IPS-20b (cell line): ENCODE measurements at regions not wholly inside any gene's neighbourhood (a gene's known extent, or its start where the extent isn't known, plus 50 kb on each side); places are given as distances from the start of the nearest gene placed in this dataset.

Experiments
- H3K27ac ChIP-seq: one replicate; pipeline ENCODE4 v1.5.1; 2013; ENCODE audit warnings: low read length
- H3K27me3 ChIP-seq: 2 replicates; pipeline ENCODE4 v1.6.1; 2013; ENCODE audit warnings: mild to moderate bottlenecking, low read length, inconsistent platforms; ENCODE audit not compliant: insufficient read depth
- H3K36me3 ChIP-seq: 2 replicates; pipeline ENCODE4 v1.6.1; 2013; ENCODE audit warnings: low read depth, mild to moderate bottlenecking, inconsistent platforms, low read length, moderate library complexity; ENCODE audit not compliant: insufficient read depth
- H3K4me1 ChIP-seq: 2 replicates; pipeline ENCODE4 v1.6.1; 2013; ENCODE audit warnings: mild to moderate bottlenecking, control low read depth, inconsistent platforms, low read length, moderate library complexity; ENCODE audit not compliant: insufficient read depth
- H3K4me3 ChIP-seq: 2 replicates; pipeline ENCODE4 v1.5.1; 2013; ENCODE audit warnings: mild to moderate bottlenecking, low read length, inconsistent platforms
- H3K9ac ChIP-seq: 2 replicates; pipeline ENCODE4 v1.6.1; 2013; ENCODE audit warnings: low read depth, mild to moderate bottlenecking, inconsistent platforms, low read length, moderate library complexity
- H3K9me3 ChIP-seq: 2 replicates; pipeline ENCODE4 v1.6.1; 2013; ENCODE audit warnings: mild to moderate bottlenecking, low read depth, low read length, inconsistent platforms; ENCODE audit not compliant: insufficient read depth

- H3K36me3 ChIP-seq = no peaks in the 10 kb centered on the region
- H3K9me3 ChIP-seq = no peaks in the 10 kb centered on the region
- H3K27ac ChIP-seq = no peak overlapping the region
- no peak overlapping the region for H3K4me3 ChIP-seq
- no peaks in the 10 kb centered on the region for H3K27me3 ChIP-seq
- H3K9ac ChIP-seq = no peak overlapping the region
- H3K4me1 ChIP-seq = peaks cover 6% of the 10 kb centered on the region; the same call in 1 of the 2 replicates
Observed at GRCh38 chr12:98074286-98074685, 441.1 kb upstream of the TMPO start.

- no peak overlapping the region for H3K9ac ChIP-seq
- H3K4me3 ChIP-seq = no peak overlapping the region
- H3K36me3 ChIP-seq = no peaks in the 10 kb centered on the region
- H3K27me3 ChIP-seq = no peaks in the 10 kb centered on the region
- H3K27ac ChIP-seq = no peak overlapping the region
- H3K9me3 ChIP-seq = no peaks in the 10 kb centered on the region
- peaks cover 5% of the 10 kb centered on the region; the same call in 1 of the 2 replicates for H3K4me1 ChIP-seq
Observed at GRCh38 chr12:98084391-98084790, 431.0 kb upstream of the TMPO start.

GRCh38 chr12:98085046-98085755 is 430.2 kb upstream of the TMPO start:
- H3K27me3 ChIP-seq = no peaks in the 10 kb centered on the region
- H3K9me3 ChIP-seq = no peaks in the 10 kb centered on the region
- no peak overlapping the region for H3K9ac ChIP-seq
- no peak overlapping the region for H3K27ac ChIP-seq
- peaks cover 5% of the 10 kb centered on the region; the same call in 1 of the 2 replicates for H3K4me1 ChIP-seq
- no peaks in the 10 kb centered on the region for H3K36me3 ChIP-seq
- H3K4me3 ChIP-seq = no peak overlapping the region

GRCh38 chr12:98090731-98091130 is 424.7 kb upstream of the TMPO start:
- H3K4me1 ChIP-seq = no peaks in the 10 kb centered on the region
- H3K27ac ChIP-seq = no peak overlapping the region
- no peak overlapping the region for H3K4me3 ChIP-seq
- no peaks in the 10 kb centered on the region for H3K36me3 ChIP-seq
- H3K9ac ChIP-seq = no peak overlapping the region
- H3K9me3 ChIP-seq = no peaks in the 10 kb centered on the region
- no peaks in the 10 kb centered on the region for H3K27me3 ChIP-seq

GRCh38 chr12:98096436-98096835 is 419.0 kb upstream of the TMPO start:
- Histone ChIP-seq H3K36me3 (no peaks in the 10 kb centered on the region), H3K4me3 (no peak overlapping the region), H3K27me3 (no peaks in the 10 kb centered on the region), H3K9ac (no peak overlapping the region), H3K27ac (no peak overlapping the region), H3K4me1 (no peaks in the 10 kb centered on the region), H3K9me3 (peaks cover 4% of the 10 kb centered on the region; the same call in 1 of the 2 replicates)

- Histone ChIP-seq H3K4me1 (peaks cover 6% of the 10 kb centered on the region; the same call in 1 of the 2 replicates), H3K4me3 (no peak overlapping the region), H3K9me3 (no peaks in the 10 kb centered on the region), H3K27ac (no peak overlapping the region), H3K36me3 (no peaks in the 10 kb centered on the region), H3K9ac (no peak overlapping the region), H3K27me3 (no peaks in the 10 kb centered on the region)
Observed at GRCh38 chr12:98106031-98106683, 409.2 kb upstream of the TMPO start.

GRCh38 chr12:98109266-98109665 is 406.1 kb upstream of the TMPO start:
- H3K27me3 ChIP-seq = no peaks in the 10 kb centered on the region
- peaks cover 6% of the 10 kb centered on the region; the same call in 1 of the 2 replicates for H3K4me1 ChIP-seq
- H3K4me3 ChIP-seq = no peak overlapping the region
- no peak overlapping the region for H3K27ac ChIP-seq
- H3K9ac ChIP-seq = no peak overlapping the region
- H3K9me3 ChIP-seq = no peaks in the 10 kb centered on the region
- no peaks in the 10 kb centered on the region for H3K36me3 ChIP-seq

GRCh38 chr12:98110536-98110935 is 404.9 kb upstream of the TMPO start:
- Histone ChIP-seq H3K27ac (no peak overlapping the region), H3K4me1 (peaks cover 6% of the 10 kb centered on the region; the same call in 1 of the 2 replicates), H3K9me3 (no peaks in the 10 kb centered on the region), H3K27me3 (no peaks in the 10 kb centered on the region), H3K4me3 (no peak overlapping the region), H3K9ac (no peak overlapping the region), H3K36me3 (no peaks in the 10 kb centered on the region)

GRCh38 chr12:98113548-98113947 is 401.8 kb upstream of the TMPO start:
- no peak overlapping the region for H3K27ac ChIP-seq
- no peaks in the 10 kb centered on the region for H3K36me3 ChIP-seq
- H3K9ac ChIP-seq = no peak overlapping the region
- no peak overlapping the region for H3K4me3 ChIP-seq
- H3K9me3 ChIP-seq = no peaks in the 10 kb centered on the region
- no peaks in the 10 kb centered on the region for H3K27me3 ChIP-seq
- H3K4me1 ChIP-seq = peaks cover 6% of the 10 kb centered on the region; the same call in 1 of the 2 replicates

GRCh38 chr12:98121963-98122362 is 393.4 kb upstream of the TMPO start:
- Histone ChIP-seq H3K9me3 (no peaks in the 10 kb centered on the region), H3K4me1 (no peaks in the 10 kb centered on the region), H3K36me3 (no peaks in the 10 kb centered on the region), H3K27me3 (no peaks in the 10 kb centered on the region), H3K27ac (no peak overlapping the region), H3K9ac (no peak overlapping the region), H3K4me3 (no peak overlapping the region)

- Histone ChIP-seq H3K27me3 (no peaks in the 10 kb centered on the region), H3K4me3 (no peak overlapping the region), H3K4me1 (0 out of 2 replicates have a peak, but pooled peaks cover 4% of the 10 kb centered on the region), H3K36me3 (no peaks in the 10 kb centered on the region), H3K27ac (no peak overlapping the region), H3K9ac (no peak overlapping the region), H3K9me3 (no peaks in the 10 kb centered on the region)
Observed at GRCh38 chr12:98123021-98123461, 392.3 kb upstream of the TMPO start.
